Stimulated activated CD4-positive, alpha-beta T cell treated with anti-CD3 and anti-CD28 coated beads, TNF-alpha, amount 100 ng/mL, for 1 hour (primary cell): ENCODE measurements at regions not wholly inside any gene's neighbourhood (a gene's known extent, or its start where the extent isn't known, plus 50 kb on each side); places are given as distances from the start of the nearest gene placed in this dataset.

Experiments
- DNase-seq, 3 donors: peaks; one replicate each; pipeline ENCODE4 v3.0.0-alpha.2; 2020; ENCODE audit warnings: low read depth in 3 of 3, low spot score in 1 of 3

DNA sequence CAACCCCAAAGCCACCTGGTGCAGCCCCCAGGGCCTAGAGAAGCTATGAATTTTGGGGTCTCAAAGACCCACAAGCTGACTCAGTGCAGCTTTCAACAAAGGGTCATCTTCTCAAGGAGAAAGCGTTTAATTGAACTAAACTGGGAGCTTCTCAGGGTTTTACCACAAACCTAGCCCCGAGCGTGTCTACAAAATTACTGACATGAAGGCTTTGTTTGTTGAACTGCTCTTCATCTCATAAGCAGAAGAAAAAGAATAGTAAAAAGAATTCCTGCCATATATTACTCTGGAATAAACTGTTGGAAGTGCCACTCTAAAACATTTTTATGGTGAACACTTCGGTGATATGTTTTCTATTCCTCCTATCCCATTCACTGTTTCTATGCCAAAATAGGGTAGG, 50.8 kb upstream of the INCENP start:
- no peak for DNase-seq

DNA sequence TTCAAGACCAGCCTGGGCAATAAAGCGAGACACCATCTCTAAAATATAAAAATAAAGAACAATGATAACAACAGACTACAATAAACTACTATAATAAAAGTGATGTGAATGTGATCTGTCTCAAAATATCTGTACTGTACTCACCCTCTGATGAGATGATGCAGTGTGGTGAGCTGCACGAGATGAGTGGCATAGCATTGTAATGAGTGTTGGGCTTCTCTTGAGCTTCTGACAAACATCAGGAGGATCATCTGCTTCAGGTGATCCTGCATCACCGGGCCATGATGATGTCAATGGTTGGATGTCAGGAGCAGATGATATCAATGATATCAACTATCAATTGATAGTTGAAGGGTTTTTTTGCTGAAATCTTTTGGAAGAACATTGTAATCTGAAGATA, 52.4 kb upstream of the INCENP start:
- no peak for DNase-seq

DNA sequence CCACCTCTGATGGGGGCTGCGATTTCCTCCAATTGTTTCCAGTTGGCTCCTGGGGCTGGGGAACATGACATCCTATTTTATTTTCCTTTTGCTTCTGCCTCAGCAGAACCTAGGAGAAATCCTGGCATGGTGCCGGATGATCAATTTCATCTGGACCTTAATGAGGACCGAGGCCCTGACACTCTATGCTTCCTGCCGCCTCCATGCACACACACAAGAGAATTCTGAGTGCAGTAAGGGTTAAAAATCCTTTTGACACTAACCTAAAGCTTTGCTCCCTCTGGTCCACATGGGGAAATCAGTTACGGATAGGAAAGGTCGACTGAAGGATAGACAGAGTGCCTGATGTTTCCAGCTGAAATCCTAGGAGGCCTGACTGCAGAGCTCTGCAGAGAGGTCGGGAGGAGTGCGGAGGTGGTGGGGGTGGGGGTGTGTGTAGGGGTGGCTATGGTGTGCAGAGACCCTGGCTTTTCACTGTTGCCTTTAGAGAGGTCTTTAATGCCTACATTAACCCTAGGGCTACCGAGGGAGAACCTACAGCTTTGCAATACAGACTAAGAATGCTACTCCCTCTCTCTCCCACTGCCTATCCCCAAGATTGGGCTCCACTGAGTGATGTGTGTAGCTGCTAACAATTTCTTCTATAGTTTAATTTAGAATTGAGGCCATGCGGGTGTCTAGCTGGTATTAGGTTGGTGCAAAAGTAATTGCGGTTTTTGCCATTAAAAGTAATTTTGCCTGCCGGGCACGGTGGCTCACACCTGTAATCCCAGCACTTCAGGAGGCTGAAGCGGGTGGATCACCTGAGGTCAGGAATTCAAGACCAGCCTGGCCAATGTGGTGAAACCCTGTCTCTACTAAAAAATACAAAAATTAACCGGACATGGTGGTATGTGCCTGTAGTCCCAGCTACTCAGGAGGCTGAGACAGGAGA, 53.6 kb upstream of the INCENP start:
- DNase-seq = no peak

DNA sequence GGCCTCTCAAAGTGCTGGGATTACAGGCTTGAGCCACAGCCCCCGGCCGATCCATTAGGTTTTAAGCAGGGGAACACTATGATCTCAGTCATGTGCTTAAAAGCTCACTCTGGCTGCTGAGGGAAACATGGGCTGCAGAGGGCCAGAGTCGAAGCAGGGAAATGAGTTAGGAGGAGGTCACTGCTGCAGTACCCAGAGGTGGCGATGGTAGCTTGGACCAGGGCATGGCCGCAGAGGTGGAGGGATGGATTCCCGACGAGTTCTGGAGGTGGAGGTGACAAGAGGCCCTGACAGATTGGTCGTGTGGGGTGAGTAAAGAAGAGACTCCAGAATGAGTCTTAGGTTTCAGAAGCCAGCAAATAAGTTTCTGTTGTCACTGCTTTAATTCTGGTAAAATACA, 54.4 kb upstream of the INCENP start:
- DNase-seq = no peak

DNA sequence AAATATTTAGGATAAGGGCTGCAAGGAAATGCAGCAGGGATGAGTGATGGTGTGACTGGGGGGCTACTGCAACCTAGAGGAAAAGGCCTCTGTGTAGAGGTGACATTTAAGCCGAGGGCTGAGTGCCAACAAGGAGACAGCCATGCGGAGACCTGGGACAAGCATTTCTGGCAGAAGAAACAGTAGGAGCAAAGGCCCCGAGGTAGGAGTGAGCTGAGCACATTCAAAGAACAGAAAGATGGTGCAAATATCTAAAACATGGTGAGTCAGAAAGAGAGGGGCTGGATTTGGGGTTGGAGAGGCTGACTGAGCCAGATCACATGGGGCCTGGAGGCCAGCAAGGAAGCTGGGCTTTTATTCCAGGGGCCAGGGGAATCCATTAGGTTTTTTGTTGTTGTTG, 55.1 kb upstream of the INCENP start:
- DNase-seq = no peak

DNA sequence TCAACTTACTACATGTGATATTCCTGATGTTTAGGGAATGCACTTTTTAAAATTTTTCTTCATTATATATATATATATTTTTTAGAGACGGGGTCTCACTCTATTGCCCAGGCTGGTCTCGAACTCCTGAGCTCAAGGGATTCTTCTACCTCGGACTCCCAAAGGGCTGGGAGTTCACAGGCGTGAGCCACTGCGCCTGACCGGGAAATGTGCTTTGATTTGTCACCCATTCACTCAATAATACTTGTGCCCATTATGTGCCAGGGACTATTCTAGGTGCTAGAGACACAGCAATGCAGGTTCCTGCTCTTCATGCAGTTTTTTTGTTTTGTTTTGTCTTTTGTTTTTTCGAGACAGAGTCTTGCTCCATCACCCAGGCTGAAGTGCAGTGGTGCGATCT, 56.1 kb upstream of the INCENP start:
- no peak for DNase-seq

DNA sequence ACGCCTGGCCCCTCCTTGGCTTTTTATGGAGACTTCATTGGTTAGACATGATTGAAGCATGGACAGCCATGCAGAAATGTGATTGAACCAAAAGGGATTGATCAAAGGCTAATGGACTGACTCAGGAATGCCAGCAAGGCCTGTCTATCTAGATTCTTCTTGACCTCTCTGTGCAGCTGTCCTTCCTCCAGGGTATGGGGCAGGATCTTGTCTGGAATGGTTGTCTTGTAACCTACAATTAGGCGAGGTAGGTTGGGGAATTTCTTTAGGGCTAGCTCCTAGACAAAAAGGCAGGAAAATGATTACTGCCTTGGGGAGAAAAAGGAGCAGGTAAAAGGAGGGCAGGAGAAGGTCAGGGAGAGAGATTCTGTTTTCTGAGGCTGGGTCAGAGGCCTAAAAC, 59.6 kb upstream of the INCENP start:
- DNase-seq = no peak

DNA sequence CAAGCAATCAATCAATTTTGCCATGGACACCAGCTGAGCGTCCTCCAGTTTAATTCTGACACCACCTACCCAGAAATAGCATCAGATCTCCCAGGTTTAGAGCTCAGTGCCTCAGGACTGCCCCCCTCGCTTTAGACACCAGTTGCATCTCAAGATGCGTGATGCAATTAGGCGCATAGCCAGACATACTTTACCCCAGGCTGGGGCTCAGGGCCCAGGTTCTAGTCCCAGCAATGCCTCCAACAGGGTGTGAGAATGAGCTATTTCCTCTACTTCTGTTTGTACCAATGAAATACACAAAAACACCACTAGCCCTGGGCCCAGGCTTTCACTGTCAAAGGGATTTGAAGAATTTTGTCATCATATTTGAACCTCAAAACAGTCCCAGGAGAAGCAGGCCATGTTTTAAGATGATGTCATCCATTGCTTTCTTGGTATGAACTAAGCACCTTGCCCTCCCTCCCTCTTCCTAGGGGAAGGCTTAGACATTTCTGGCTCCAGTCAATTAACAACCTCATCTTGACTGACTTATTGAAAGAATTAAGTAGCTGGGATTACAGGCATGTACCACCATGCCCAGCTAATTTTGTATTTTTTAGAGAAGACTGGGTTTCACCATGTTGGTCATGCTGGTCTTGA, 61.5 kb upstream of the INCENP start:
- no peak for DNase-seq

DNA sequence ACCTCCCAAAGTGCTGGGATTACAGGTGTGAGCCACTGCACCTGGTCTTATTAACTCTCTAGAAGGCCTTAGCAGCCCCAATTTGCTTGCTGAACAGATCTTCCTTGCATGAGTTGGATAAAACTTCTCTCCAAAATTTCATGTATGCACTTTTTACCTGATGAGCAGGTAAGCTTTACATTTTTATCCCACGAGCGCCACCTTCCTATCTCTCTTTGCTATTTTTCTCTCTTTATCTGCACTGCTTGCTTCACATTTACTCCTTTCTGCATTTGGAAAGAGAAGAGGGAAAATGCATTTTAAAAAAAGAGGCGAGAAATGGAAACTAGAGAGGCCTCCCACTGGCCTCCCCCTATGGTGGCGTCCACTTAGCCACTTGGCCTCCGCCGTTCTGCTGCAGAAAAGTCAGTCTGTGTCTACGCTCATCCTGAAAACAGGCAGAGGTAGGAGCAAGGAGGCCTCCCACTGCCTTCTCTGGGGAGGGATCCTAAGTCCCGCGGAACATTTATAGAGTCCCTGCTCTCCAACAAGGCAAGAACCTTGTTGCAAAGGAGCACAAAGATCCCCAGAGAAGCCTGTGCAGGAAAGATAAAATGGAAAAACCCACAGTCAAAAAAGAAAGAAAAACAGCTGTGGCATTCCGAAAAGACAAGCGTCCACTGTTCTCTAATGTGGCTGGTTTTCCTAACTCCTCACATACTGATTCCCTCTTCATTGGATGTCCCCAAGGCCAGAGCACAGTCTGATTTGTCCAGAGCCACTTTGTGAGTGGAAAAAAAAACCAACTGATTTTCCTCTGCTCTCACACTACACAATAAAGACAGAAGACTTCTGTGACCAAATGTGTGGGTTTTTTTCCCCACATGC, 62.2 kb upstream of the INCENP start:
- DNase-seq = no peak

DNA sequence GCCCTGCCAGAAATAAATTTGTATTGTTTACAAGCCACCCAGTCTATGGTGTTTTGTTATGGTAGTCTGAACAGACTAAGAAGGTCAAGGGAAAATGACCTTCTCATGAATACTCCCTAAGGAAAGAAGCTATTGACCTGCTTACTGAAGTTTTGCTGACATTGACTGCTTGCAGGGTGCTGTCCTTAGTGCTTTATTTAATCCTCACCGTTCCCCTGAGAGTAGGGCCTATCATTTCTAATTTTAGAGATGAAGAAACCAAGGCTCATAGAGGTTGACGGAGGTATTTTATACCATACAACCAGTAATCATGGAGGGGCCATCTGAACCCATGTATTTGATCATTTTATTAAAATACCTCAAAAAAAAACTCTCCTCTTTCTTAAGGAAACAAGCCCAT, 66.7 kb upstream of the INCENP start:
- no peak for DNase-seq

DNA sequence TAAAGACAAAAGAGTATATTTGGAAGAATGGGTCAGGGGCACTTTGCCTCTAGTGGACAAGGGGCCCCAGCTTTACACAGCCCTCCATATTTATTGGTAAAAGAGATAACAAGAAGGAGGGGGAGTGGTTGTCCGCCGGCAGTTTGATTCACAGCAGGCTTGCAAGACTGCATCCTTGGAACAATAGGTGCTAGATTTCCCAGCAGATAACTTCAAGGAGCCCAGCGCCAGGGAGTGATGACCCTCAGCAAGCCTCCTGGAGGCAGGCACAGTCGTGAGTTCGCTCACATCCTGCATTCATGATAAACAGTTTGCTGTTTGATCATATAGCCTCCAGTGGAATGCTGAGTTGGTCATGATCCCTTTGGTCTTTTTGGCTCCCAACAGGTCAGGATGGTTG, 67.8 kb upstream of the INCENP start:
- DNase-seq = no peak

DNA sequence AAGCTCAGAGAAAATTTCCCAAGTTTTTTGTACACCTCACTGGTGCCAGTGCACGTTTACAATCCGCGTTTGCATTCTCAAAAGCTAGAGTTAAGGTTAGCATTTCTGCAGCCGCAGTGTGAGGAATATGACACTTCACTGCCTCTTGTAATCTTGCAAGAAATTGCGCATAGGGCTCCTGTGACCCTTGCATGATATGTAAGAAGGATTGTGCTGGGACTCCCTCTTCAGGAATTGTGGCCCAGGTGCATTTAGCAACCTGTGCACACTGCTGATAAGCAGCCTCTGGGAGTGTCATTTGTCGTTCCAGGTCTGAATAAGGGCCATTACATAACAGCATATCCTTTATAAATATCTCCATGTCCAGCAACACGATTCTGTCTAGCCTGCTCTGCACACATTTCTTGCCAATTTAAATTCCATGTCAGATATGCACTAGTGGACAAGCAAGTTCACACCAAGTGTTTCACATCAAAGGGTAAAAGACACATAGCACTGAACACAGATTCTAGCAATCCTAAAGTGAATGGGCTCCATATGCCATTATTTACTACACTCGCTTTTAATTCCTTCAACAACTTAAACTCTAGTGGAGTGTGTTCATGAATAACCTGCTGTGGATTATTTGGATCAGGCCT, 69.2 kb upstream of the INCENP start:
- no peak for DNase-seq

DNA sequence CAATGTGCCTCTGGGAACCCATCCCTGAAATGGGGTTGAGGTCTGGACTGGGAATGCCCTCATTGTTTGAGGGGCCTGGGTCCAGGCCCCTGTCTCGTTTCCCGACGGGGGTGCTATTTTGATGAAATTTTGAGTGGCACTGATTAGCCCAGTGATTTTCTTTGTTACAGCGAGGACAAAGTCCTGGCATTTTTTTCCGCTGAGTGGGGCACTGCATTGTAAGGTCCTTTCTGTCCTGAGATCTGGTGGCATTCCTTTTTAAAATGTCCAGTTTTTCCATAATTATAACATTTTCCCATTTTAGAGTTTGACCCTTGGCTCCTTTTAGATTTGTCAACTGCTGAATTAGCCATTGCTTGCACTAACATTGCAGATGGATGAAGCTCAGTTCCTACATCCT, 69.7 kb upstream of the INCENP start:
- no peak for DNase-seq

DNA sequence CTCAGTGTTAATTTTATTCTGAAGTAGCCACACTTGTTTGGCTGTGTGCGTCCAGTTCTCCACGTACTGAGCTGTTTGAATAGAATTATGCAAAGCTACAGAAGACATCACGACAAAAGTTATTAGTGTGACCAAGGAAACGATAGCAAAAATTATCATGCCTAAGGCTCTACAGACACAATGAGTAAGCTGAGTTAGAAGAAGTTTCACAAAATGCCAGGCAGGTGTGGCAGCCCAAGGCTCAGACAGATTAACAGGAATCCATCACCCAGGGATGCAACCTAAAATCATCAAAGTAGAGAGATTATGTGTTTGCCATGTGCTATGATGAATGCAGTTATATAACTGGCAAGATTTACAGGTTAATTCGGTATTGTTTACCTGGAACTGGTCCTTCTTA, 73.1 kb upstream of the INCENP start:
- no peak for DNase-seq

DNA sequence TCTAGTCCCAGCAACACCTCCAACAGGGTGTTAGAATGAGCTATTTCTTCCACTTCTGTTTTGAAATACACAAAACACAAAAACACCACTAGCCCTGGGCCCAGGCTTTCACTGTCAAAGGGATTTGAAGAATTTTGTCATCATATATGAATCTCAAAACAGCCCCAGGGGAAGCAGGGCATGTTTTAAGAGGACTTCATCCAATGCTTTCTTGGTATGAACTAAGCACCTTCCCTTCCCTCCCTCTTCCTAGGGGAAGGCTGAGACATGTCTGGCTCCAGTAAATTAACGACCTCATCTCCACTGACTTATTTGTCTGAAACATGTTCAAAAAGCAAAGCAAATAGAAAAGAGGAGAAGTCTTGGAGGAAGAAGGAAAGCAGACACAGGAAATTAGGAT, 75.7 kb upstream of the INCENP start:
- no peak for DNase-seq

DNA sequence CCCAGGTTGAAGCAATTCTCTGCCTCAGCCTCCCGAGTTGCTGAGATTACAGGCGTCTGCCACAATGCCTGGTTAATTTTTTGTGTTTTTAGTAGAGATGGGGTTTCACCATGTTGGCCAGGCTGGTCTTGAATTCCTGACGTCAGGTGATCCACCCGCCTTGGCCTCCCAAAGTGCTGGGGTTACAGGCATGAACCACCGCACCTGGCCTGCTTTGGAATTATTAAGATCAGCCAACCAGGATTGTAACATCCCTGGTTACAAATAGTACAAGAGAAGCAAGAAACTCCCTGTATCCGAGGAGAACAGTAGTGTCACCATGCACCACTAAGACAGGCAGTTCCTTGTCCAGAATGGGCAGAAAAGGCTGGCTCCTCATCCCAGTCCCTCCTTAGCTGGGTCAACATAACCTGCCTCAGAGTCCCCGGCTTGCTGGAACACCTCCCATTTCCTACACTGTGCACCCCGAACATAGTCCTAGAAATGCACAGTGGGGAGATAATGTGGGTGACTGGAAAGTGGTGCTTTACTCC, 77.2 kb upstream of the INCENP start:
- DNase-seq = no peak

DNA sequence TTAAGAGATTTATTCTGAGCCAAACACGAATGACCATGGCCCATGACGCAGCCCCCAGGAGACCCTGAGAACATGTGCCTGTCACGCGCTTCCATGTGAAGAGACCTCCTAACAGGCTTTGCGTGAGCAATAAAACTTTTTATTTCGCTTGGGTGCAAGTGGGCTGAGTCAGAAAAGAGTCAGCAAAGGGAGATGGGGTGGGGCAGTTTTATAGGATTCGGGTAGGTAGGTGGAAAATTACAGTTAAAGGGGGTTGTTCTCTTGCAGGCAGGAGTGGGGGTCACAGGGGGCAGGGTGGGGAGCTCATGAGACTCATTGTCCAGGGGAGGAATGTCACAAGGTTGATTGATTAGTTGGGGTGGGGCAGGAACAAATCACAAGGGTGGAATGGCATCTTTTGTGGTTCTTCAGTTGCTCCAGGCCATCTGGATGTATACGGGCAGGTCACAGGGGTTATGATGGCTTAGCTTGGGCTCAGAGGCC, 77.2 kb upstream of the FTH1 start:
- DNase-seq = no peak

DNA sequence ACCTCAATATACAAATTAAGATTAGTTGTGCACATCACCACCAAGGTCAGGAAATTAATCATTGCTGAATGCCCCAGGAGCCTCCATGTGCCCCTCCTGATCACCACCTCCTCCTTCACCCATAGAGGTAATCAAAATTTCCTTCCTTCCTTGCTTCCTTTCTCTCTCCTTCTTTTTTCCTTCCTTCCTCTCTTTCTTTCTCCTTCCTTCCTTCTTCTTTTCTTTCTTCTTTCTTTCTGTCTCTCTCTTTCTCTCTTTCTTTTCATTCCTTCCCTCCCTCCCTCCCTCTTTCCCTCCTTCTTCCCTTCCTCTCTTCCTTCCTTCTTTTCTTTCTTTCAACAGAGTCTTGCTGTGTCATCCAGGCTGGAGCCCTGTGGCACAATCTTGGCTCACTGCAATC, 67.9 kb upstream of the FTH1 start:
- DNase-seq = no peak

DNA sequence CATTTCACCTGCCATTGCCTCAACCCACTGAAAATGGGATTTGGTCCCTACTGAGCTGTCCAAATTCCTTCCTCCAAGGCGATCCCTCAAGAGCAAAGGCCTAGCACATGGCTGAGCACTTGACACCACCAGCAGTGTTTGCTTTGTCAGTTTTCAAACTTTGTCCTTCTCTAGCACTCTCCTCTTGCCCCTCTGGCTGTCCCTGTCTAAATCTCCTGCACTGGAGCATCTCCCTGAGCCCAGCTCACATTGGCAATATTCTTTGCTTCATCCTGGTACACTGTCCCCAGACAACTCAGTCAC, 66.6 kb upstream of the FTH1 start:
- DNase-seq = no peak

DNA sequence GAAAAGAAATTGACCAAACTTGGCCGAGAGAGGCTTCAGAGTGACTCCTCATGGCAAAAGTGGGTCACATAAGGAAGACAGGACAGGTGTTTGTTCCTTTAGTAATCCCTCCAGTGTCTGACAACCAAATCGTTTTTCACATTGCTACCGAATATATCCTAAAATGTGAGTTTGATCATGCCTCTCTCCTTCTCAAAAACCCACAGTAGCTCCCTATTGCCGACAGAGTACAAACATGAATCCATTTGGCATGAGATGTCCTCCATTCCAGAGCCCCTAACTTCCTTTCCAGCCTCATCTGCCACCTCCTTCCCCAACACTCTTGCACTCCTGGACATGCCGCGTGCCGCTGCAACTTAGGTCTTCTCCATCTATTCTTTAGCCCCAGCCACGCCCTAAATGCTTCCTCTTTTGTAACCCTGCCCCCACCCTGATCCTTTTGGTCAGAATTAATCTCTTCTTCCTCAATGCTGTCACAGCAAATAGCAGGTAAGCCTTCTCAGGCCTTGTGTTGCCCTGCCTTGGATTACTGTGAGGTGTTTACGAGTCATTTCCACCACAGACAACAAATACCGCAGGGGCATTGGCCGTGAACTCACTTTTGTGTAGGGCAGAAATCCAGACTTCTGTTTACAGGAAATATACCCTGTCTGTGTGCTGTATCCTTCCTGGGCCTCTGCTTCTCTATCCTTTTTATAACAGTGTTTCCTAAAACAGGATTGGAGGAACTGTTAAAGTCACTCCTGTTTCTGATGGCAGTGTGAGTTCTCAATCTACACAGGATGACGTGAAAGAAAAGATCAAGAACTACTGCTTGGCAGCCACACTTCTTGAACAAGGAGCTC, 66.0 kb upstream of the FTH1 start:
- DNase-seq = no peak
